ENCODE measurements at regions not wholly inside any gene's neighbourhood (a gene's known extent, or its start where the extent isn't known, plus 50 kb on each side); places are given as distances from the start of the nearest gene placed in this dataset.
"Not testable (repeated sequence)": the region's sequence is repeated elsewhere in the genome, so short reads cannot be mapped to it uniquely, and the experiment has no call there.

DNA sequence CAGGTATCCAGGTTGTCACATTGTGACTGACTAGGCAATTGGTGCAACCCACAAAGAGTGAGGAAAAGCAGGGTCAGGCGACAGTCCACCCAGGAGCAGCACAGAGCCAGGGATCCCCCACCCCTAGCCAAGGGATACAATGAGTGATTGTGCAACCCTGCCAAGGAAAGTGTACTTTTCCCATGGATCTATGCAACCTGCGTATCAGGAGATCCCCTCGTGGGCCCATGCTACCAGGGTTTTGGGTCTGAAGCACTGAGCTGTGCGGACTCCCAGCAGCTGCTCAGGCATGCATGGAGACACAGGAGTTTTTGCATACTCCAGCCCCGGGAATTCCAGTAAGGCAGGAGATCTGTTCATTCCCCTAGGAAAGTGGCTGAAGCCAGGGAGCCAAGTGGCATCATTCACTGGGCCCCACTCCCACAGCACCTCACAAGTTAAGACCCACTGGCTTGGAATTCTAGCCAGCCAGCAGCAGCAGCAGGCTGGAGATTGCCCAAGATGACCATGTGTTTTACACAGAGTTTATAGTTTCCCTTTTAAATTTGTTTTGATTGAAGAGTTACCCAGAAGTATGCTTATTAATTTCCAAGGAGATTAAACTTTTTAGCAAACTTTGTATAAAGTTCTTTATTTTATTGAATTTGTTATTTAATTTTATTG is 136.0 kb downstream of the LTN1 start:
- no peak for DNase-seq
- WGBS, 2 donors: 75 to 80% methylated on average over 5 of the region's 5 CpGs
- Histone ChIP-seq H3K4me3 (no peak overlapping the region), H3K27me3 (no peaks in the 10 kb centered on the region), H3K36me3 (peaks cover 0 to 4% (median 0%) of the 10 kb centered on the region in 9 donors), H3K9me3 (no peaks in the 10 kb centered on the region), H3K27ac (no peak overlapping the region), H3K4me1 (peaks cover 0 to 17% (median 0%) of the 10 kb centered on the region in 9 donors)
- intact Hi-C loops (cut with DNase I): no loop called here
- TF ChIP-seq, protein P1, sequence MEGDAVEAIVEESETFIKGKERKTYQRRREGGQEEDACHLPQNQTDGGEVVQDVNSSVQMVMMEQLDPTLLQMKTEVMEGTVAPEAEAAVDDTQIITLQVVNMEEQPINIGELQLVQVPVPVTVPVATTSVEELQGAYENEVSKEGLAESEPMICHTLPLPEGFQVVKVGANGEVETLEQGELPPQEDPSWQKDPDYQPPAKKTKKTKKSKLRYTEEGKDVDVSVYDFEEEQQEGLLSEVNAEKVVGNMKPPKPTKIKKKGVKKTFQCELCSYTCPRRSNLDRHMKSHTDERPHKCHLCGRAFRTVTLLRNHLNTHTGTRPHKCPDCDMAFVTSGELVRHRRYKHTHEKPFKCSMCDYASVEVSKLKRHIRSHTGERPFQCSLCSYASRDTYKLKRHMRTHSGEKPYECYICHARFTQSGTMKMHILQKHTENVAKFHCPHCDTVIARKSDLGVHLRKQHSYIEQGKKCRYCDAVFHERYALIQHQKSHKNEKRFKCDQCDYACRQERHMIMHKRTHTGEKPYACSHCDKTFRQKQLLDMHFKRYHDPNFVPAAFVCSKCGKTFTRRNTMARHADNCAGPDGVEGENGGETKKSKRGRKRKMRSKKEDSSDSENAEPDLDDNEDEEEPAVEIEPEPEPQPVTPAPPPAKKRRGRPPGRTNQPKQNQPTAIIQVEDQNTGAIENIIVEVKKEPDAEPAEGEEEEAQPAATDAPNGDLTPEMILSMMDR (IDR thresholded peaks at IDR 0.05): no peak
- ATAC-seq: peak in 2 of 8 donors; percentile 39 to 53

DNA sequence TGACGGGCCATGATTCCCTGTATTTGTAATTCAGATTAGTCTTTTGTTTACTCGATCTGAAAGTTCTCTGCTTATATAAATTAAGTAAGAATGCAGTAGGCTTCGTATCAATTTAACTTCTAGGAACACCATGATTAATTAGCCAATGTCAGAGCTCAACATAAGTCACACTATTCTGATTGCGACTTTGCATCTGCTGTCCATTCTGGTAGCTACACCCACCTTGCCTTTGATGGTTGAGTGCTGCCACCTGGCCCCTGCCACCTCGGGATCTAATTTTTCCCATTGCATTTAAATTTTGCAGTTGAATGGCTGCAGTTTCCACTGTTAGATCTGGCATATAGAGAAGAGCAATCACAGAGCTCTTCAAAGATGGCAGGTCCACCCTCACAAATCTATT is 140.0 kb downstream of the LTN1 start:
- no peak for DNase-seq
- Histone ChIP-seq H3K27ac (no peak overlapping the region), H3K27me3 (no peaks in the 10 kb centered on the region), H3K36me3 (no peaks in the 10 kb centered on the region), H3K4me3 (no peak overlapping the region), H3K9me3 (no peaks in the 10 kb centered on the region), H3K4me1 (peaks cover 0 to 12% (median 0%) of the 10 kb centered on the region in 9 donors)
- TF ChIP-seq, protein P1 (IDR thresholded peaks at IDR 0.05): no peak
- 77 to 91% methylated on average over 5 of the region's 5 CpGs for WGBS, 2 donors
- ATAC-seq: no peak
- intact Hi-C loops (cut with DNase I): no loop called here

DNA sequence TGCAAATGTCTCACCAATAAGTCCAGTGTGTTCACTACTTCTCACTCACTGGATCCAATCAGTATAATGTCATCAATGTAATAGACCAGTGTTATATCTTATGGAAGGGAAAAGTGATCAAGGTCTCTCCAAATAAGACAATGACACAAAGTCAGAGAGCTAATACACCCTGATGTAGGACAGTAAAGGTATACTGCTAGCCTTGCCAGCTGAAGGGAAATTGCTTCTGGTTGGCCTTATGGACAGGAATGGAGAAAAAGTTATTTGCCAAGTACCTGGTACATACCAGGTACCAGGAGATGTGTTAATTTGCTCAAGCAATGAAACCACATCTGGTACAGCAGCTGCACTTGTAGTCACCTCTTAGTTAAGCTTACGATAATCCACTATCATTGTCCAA is 141.0 kb downstream of the LTN1 start:
- Histone ChIP-seq H3K36me3 (no peaks in the 10 kb centered on the region), H3K27me3 (no peaks in the 10 kb centered on the region), H3K27ac (no peak overlapping the region), H3K4me3 (no peak overlapping the region), H3K4me1 (peaks cover 0 to 3% (median 0%) of the 10 kb centered on the region in 9 donors), H3K9me3 (no peaks in the 10 kb centered on the region)
- intact Hi-C loops (cut with DNase I): no loop called here
- TF ChIP-seq, protein P1 (IDR thresholded peaks at IDR 0.05): no peak
- no peak for DNase-seq
- 88 to 100% methylated on average over 1 of the region's 1 CpG for WGBS, 2 donors
- no peak for ATAC-seq

DNA sequence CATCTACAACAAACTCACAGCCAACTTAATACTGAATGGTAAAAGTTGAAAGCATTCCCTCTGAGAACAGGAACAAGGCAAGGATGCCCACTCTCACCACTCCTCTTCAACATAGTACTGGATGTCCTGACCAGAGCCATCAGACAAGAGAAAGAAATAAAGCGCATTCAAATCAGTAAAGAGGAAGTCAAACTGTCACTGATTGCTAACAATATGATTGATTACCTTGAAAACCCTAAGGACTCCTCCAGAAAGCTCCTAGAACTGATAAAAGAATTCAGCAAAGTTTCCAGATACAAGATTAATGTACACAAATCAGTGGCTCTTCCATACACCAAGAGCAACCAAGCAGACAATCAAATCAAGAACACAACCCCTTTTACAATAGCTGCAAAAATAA is 153.4 kb downstream of the LTN1 start:
- H3K4me1 ChIP-seq: not testable (repeated sequence)
- WGBS, 2 donors: 73 to 83% methylated on average over 1 of the region's 1 CpG

DNA sequence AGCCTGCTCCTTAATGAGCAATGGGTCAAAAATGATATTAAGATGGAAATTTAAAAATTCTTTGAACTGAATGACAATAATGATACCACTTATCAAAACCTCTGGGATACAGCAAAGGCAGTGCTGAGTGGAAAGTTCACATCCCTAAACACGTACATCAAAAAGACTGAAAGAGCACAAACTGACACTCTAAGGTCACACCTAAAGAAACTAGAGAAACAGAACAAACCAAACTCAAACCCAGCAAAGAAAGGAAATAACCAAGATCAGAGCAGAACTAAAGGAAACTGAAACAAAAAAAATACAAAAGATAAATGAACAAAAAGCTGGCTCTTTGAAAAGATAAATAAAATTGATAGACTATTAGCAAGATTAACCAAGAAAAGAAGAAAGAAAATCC is 155.3 kb downstream of the LTN1 start:
- H3K9me3 ChIP-seq: peaks cover 0 to 11% (median 0%) of the 10 kb centered on the region in 11 donors
- H3K36me3 ChIP-seq, H3K4me3 ChIP-seq, H3K4me1 ChIP-seq, ATAC-seq, DNase-seq, H3K27me3 ChIP-seq: not testable (repeated sequence)
- H3K27ac ChIP-seq: peak overlapping the region in 1 of 10 donors; percentile 39
- intact Hi-C loops (cut with DNase I): loop anchor here in 1 of 10 donors (5.0 kb wide), 1 partner anchor 1200 kb away; no protein-coding TSS in a partner anchor
- 69 to 85% methylated on average over 1 of the region's 1 CpG for WGBS, 2 donors

More for the DNA sequence above, 153.4 kb downstream of the LTN1 start:
- not testable (repeated sequence) for H3K27me3 ChIP-seq, H3K36me3 ChIP-seq, ATAC-seq, H3K27ac ChIP-seq, H3K4me3 ChIP-seq, DNase-seq
- peaks cover 0 to 18% (median 0%) of the 10 kb centered on the region in 11 donors for H3K9me3 ChIP-seq
- intact Hi-C loops (cut with DNase I): loop anchor here in 1 of 10 donors (5.0 kb wide), 1 partner anchor 1202 kb away; no protein-coding TSS in a partner anchor

DNA sequence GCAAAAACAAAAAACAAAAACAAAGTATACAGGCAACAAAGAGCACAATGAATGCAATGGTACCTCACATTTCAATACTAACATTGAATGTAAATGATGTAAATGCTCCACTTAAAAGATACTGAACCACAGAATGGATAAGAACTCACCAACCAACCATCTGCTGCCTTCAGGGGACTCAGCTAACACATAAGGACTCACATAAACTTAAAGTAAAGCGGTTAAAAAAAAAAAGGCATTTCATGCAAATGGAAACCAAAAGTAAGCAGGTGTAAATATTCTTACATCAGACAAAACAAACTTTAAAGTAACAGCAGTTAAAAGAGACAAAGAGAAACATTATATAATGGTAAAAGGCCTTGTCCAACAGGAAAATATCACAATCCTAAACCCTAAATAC is 156.1 kb downstream of the LTN1 start:
- WGBS, 2 donors: 93 to 97% methylated on average over 1 of the region's 1 CpG
- peak overlapping the region in 1 of 10 donors; percentile 15 for H3K4me3 ChIP-seq
- intact Hi-C loops (cut with DNase I): loop anchor here in 1 of 10 donors (5.0 kb wide), 1 partner anchor 1199 kb away; no protein-coding TSS in a partner anchor

More for the DNA sequence above, 156.1 kb downstream of the LTN1 start:
- ATAC-seq, H3K4me1 ChIP-seq, H3K36me3 ChIP-seq, DNase-seq, H3K27me3 ChIP-seq: not testable (repeated sequence)
- Histone ChIP-seq H3K27ac (peak overlapping the region in 1 of 10 donors; percentile 39), H3K9me3 (peaks cover 0 to 11% (median 0%) of the 10 kb centered on the region in 11 donors)

Measured in heart right ventricle (tissue), 16 donors.